Natural killer cell (primary cell): ENCODE measurements at regions not wholly inside any gene's neighbourhood (a gene's known extent, or its start where the extent isn't known, plus 50 kb on each side); places are given as distances from the start of the nearest gene placed in this dataset.

Experiments
- ATAC-seq, 3 donors: fragments of 150-1000 bp in 2 of 3; fragments of 200-7000 bp in 1 of 3; cut with Tn5 transposase; 1 replicate in 1 of 3; 2 replicates in 2 of 3; pipeline ENCODE4 v1.10.0; 2021; ENCODE audit warnings: mild to moderate bottlenecking in 2 of 3, moderate library complexity in 2 of 3
- DNase-seq, 2 donors: peaks; one replicate each; pipeline versions ENCODE4 v3.0.0 to v3.0.0-alpha.2; 2013 to 2021; ENCODE audit warnings: mixed read lengths in 1 of 2
- H3K27ac ChIP-seq: one replicate; pipeline ENCODE4 v1.5.1; 2013; ENCODE audit warnings: mild to moderate bottlenecking, low read length
- H3K27me3 ChIP-seq: one replicate; pipeline ENCODE4 v1.6.1; 2013; ENCODE audit warnings: low read length; ENCODE audit not compliant: control insufficient read depth, insufficient read depth
- H3K36me3 ChIP-seq: one replicate; pipeline ENCODE4 v1.6.1; 2013; ENCODE audit warnings: low read length; ENCODE audit not compliant: control insufficient read depth, insufficient read depth
- H3K4me1 ChIP-seq: one replicate; pipeline ENCODE4 v1.6.1; 2013; ENCODE audit warnings: low read length; ENCODE audit not compliant: control insufficient read depth, insufficient read depth
- H3K4me3 ChIP-seq: one replicate; pipeline ENCODE4 v1.5.1; 2013; ENCODE audit warnings: low read length
- H3K9me3 ChIP-seq: one replicate; pipeline ENCODE4 v1.6.1; 2013; ENCODE audit warnings: low read length; ENCODE audit not compliant: control insufficient read depth, insufficient read depth
- H3K27ac Mint-ChIP-seq, 2 donors: one replicate each; pipeline ENCODE4 v1.8.0; 2022; ENCODE audit warnings: mild to moderate bottlenecking in 2 of 2, mixed read lengths in 2 of 2, moderate library complexity in 1 of 2
- H3K27me3 Mint-ChIP-seq, 2 donors: one replicate each; pipeline ENCODE4 v1.8.0; 2022; ENCODE audit warnings: low read depth in 2 of 2, mixed read lengths in 2 of 2
- H3K36me3 Mint-ChIP-seq: one replicate; pipeline ENCODE4 v1.8.0; 2022; ENCODE audit warnings: mixed read lengths
- H3K4me1 Mint-ChIP-seq, 2 donors: one replicate each; pipeline ENCODE4 v1.8.0; 2022; ENCODE audit warnings: mixed read lengths in 2 of 2
- H3K4me3 Mint-ChIP-seq: one replicate; pipeline ENCODE4 v1.8.0; 2022; ENCODE audit warnings: mild to moderate bottlenecking, moderate library complexity, mixed read lengths
- H3K9me3 Mint-ChIP-seq, 2 donors: one replicate each; pipeline ENCODE4 v1.8.0; 2022; ENCODE audit warnings: mixed read lengths in 2 of 2
- CTCF ChIP-seq: fragments of 200-600 bp; IDR thresholded peaks from one replicate; pipeline ENCODE4 v1.8.0; 2022; ENCODE audit warnings: antibody characterized with exemption
- WGBS: methylation state at CpG from one replicate; pipeline ENCODE4 v1.1.7; 2013; ENCODE audit warnings: missing lambda C conversion rate; ENCODE audit not compliant: insufficient coverage; 5-methylcytosine and 5-hydroxymethylcytosine counted together
- intact Hi-C: fragments of 100-400 bp; cut with micrococcal nuclease; formaldehyde crosslinking; loops from one replicate; pipeline ENCODE4 v1.14.2; 2022

- Mint-ChIP-seq H3K9me3 (peaks cover 14 to 17% of the 10 kb centered on the region in 2 donors), H3K36me3 (no peaks in the 10 kb centered on the region), H3K4me1 (no peaks in the 10 kb centered on the region), H3K4me3 (no peak overlapping the region), H3K27ac (no peak overlapping the region), H3K27me3 (no peaks in the 10 kb centered on the region)
- no peaks in the 10 kb centered on the region for H3K9me3 ChIP-seq
- no peak for TF ChIP-seq CTCF
- H3K4me1 ChIP-seq = no peaks in the 10 kb centered on the region
- no peak overlapping the region for H3K4me3 ChIP-seq
- no peak for ATAC-seq
- no peak overlapping the region for H3K27ac ChIP-seq
- H3K36me3 ChIP-seq = no peaks in the 10 kb centered on the region
- WGBS = 85% methylated on average over 4 of the region's 4 CpGs
- DNase-seq = no peak
- intact Hi-C loops = no loop called here
- H3K27me3 ChIP-seq = no peaks in the 10 kb centered on the region
Measured at GRCh38 chr18:30639361-30639760, 403.2 kb downstream of the DSC3 start.

- no peak overlapping the region for H3K27ac ChIP-seq
- Mint-ChIP-seq H3K27me3 (no peaks in the 10 kb centered on the region), H3K9me3 (peaks cover 15 to 23% of the 10 kb centered on the region in 2 donors), H3K4me1 (no peaks in the 10 kb centered on the region), H3K4me3 (no peak overlapping the region), H3K27ac (no peak overlapping the region), H3K36me3 (no peaks in the 10 kb centered on the region)
- no peak for ATAC-seq
- intact Hi-C loops = no loop called here
- H3K4me3 ChIP-seq = no peak overlapping the region
- H3K36me3 ChIP-seq = no peaks in the 10 kb centered on the region
- no peaks in the 10 kb centered on the region for H3K4me1 ChIP-seq
- no peak for TF ChIP-seq CTCF
- no peaks in the 10 kb centered on the region for H3K27me3 ChIP-seq
- no peak for DNase-seq
- H3K9me3 ChIP-seq = peaks cover 11% of the 10 kb centered on the region
Measured at GRCh38 chr18:30634249-30634648, 408.3 kb downstream of the DSC3 start.

GRCh38 chr18:30632071-30632698 lies 410.4 kb downstream of the DSC3 start:
- no peak overlapping the region for H3K4me3 Mint-ChIP-seq
- H3K36me3 Mint-ChIP-seq = no peaks in the 10 kb centered on the region
- Histone ChIP-seq H3K27me3 (no peaks in the 10 kb centered on the region), H3K4me3 (no peak overlapping the region), H3K36me3 (no peaks in the 10 kb centered on the region), H3K27ac (no peak overlapping the region), H3K4me1 (no peaks in the 10 kb centered on the region), H3K9me3 (peaks cover 11% of the 10 kb centered on the region)
- no peaks in the 10 kb centered on the region for H3K27me3 Mint-ChIP-seq
- TF ChIP-seq CTCF = no peak
- H3K27ac Mint-ChIP-seq = no peak overlapping the region
- peaks cover 12 to 22% of the 10 kb centered on the region in 2 donors for H3K9me3 Mint-ChIP-seq
- intact Hi-C loops = no loop called here
- H3K4me1 Mint-ChIP-seq = no peaks in the 10 kb centered on the region
- no peak for ATAC-seq
- DNase-seq = no peak
- WGBS = 6% methylated on average over 1 of the region's 2 CpGs

GRCh38 chr18:30625961-30626360 lies 416.6 kb downstream of the DSC3 start:
- H3K36me3 Mint-ChIP-seq = peaks cover 8% of the 10 kb centered on the region
- H3K36me3 ChIP-seq = no peaks in the 10 kb centered on the region
- no peaks in the 10 kb centered on the region for H3K27me3 Mint-ChIP-seq
- DNase-seq (no peak), ATAC-seq (no peak)
- TF ChIP-seq CTCF = no peak
- no peaks in the 10 kb centered on the region for H3K27me3 ChIP-seq
- peaks cover 12 to 21% of the 10 kb centered on the region in 2 donors for H3K9me3 Mint-ChIP-seq
- H3K4me3 Mint-ChIP-seq = no peak overlapping the region
- no peak overlapping the region for H3K27ac ChIP-seq
- no peaks in the 10 kb centered on the region for H3K4me1 Mint-ChIP-seq
- no peaks in the 10 kb centered on the region for H3K4me1 ChIP-seq
- intact Hi-C loops = no loop called here
- WGBS = 71% methylated on average over 3 of the region's 3 CpGs
- H3K9me3 ChIP-seq = no peaks in the 10 kb centered on the region
- H3K27ac Mint-ChIP-seq = no peak overlapping the region
- no peak overlapping the region for H3K4me3 ChIP-seq
